CD14-positive monocyte (primary cell): ENCODE measurements at regions not wholly inside any gene's neighbourhood (a gene's known extent, or its start where the extent isn't known, plus 50 kb on each side); places are given as distances from the start of the nearest gene placed in this dataset.

Experiments
- DNase-seq, 3 donors: peaks; one replicate each; pipeline ENCODE4 v3.0.0-alpha.2; 2011 to 2022
- H2AFZ ChIP-seq: 2 replicates; pipeline ENCODE4 v1.6.0; 2012; ENCODE audit warnings: mild to moderate bottlenecking, low read depth, low read length, inconsistent platforms; ENCODE audit not compliant: insufficient read depth, poor library complexity, severe bottlenecking
- H3K27ac ChIP-seq, 2 donors: 1 replicate in 1 of 2; 2 replicates in 1 of 2; pipeline ENCODE4 v1.5.1; 2012 to 2013; ENCODE audit warnings: low read length in 2 of 2, control low read depth in 1 of 2, inconsistent platforms in 1 of 2, low read depth in 1 of 2, mild to moderate bottlenecking in 1 of 2
- H3K27me3 ChIP-seq, 2 donors: one replicate each; pipeline versions ENCODE4 v1.6.0 to v1.6.1; 2011 to 2013; ENCODE audit warnings: low read length in 2 of 2; ENCODE audit not compliant: control insufficient read depth in 2 of 2, insufficient read depth in 2 of 2
- H3K36me3 ChIP-seq, 2 donors: replicated peaks in 1 of 2; 1 replicate in 1 of 2; 2 replicates in 1 of 2; pipeline versions ENCODE4 v1.5.1 to v1.6.1; 2012 to 2013; ENCODE audit warnings: low read length in 2 of 2, control low read depth in 1 of 2, inconsistent platforms in 1 of 2, mild to moderate bottlenecking in 1 of 2; ENCODE audit not compliant: insufficient read depth in 2 of 2, control insufficient read depth in 1 of 2
- H3K4me1 ChIP-seq, 2 donors: 1 replicate in 1 of 2; 2 replicates in 1 of 2; pipeline versions ENCODE4 v1.5.1 to v1.6.1; 2012 to 2013; ENCODE audit warnings: low read length in 2 of 2, control low read depth in 1 of 2, inconsistent platforms in 1 of 2, mild to moderate bottlenecking in 1 of 2, moderate library complexity in 1 of 2; ENCODE audit not compliant: insufficient read depth in 2 of 2, control insufficient read depth in 1 of 2
- H3K4me2 ChIP-seq: replicated peaks from 2 replicates; pipeline ENCODE3; 2012; ENCODE audit warnings: low read length, moderate library complexity, mild to moderate bottlenecking; ENCODE audit not compliant: poor library complexity, severe bottlenecking; ENCODE audit errors: extremely low read depth
- H3K4me3 ChIP-seq, 3 experiments: fragments of 200-600 bp in 1 of 3; sonication (generic) in 1 of 3; replicated peaks in 1 of 3; 1 replicate in 2 of 3; 2 replicates in 1 of 3; pipeline ENCODE4 v1.5.1; 2011 to 2013; ENCODE audit warnings: low read length in 3 of 3, mild to moderate bottlenecking in 3 of 3, control low read depth in 2 of 3, low read depth in 2 of 3, inconsistent platforms in 1 of 3, moderate library complexity in 1 of 3
- H3K79me2 ChIP-seq: 2 replicates; pipeline ENCODE4 v1.6.0; 2012; ENCODE audit warnings: mild to moderate bottlenecking, control low read depth, inconsistent platforms, low read length, moderate library complexity; ENCODE audit not compliant: insufficient read depth
- H3K9ac ChIP-seq: 2 replicates; pipeline ENCODE4 v1.6.0; 2017; ENCODE audit warnings: low read length, mild to moderate bottlenecking; ENCODE audit not compliant: insufficient read depth, poor library complexity, severe bottlenecking
- H3K9me3 ChIP-seq, 2 donors: replicated peaks in 1 of 2; 1 replicate in 1 of 2; 2 replicates in 1 of 2; pipeline versions ENCODE4 v1.5.1 to v1.6.1; 2012 to 2013; ENCODE audit warnings: low read length in 2 of 2, control low read depth in 1 of 2; ENCODE audit not compliant: control insufficient read depth in 1 of 2, insufficient read depth in 1 of 2
- H4K20me1 ChIP-seq: 2 replicates; pipeline ENCODE4 v1.6.0; 2012; ENCODE audit warnings: mild to moderate bottlenecking, low read length, control low read depth, moderate library complexity; ENCODE audit not compliant: insufficient read depth
- H3K27ac Mint-ChIP-seq, 7 donors: one replicate each; pipeline ENCODE4 v1.8.0; 2020; ENCODE audit warnings: mild to moderate bottlenecking in 7 of 7, mixed read lengths in 7 of 7, moderate library complexity in 6 of 7, inconsistent platforms in 2 of 7
- H3K27me3 Mint-ChIP-seq, 3 donors: one replicate each; pipeline ENCODE4 v1.8.0; 2021 to 2022; ENCODE audit warnings: low read depth in 3 of 3, mild to moderate bottlenecking in 3 of 3, mixed read lengths in 3 of 3, moderate library complexity in 3 of 3, inconsistent platforms in 1 of 3
- H3K36me3 Mint-ChIP-seq, 2 donors: one replicate each; pipeline ENCODE4 v1.8.0; 2020; ENCODE audit warnings: mixed read lengths in 2 of 2, inconsistent platforms in 1 of 2, mild to moderate bottlenecking in 1 of 2
- H3K4me1 Mint-ChIP-seq: one replicate; pipeline ENCODE4 v1.8.0; 2020; ENCODE audit warnings: mild to moderate bottlenecking, mixed read lengths
- H3K4me3 Mint-ChIP-seq, 2 donors: one replicate each; pipeline ENCODE4 v1.8.0; 2020; ENCODE audit warnings: mild to moderate bottlenecking in 2 of 2, mixed read lengths in 2 of 2, moderate library complexity in 1 of 2
- H3K9me3 Mint-ChIP-seq, 7 donors: one replicate each; pipeline ENCODE4 v1.8.0; 2020 to 2022; ENCODE audit warnings: mixed read lengths in 7 of 7, mild to moderate bottlenecking in 6 of 7, moderate library complexity in 6 of 7, inconsistent platforms in 2 of 7
- WGBS: methylation state at CpG from one replicate; pipeline ENCODE4 v1.1.5; 2013; ENCODE audit warnings: missing lambda C conversion rate; ENCODE audit not compliant: insufficient coverage; 5-methylcytosine and 5-hydroxymethylcytosine counted together
- intact Hi-C, 2 donors: fragments of 100-400 bp; cut with micrococcal nuclease; formaldehyde crosslinking; loops; one replicate each; pipeline versions ENCODE4 v1.15.0 to v1.15.1; 2023
- TF ChIP-seq, protein P1 (sequence below): fragments of 200-600 bp; IDR thresholded peaks from one replicate; pipeline ENCODE4 v1.8.0; 2022; ENCODE audit warnings: antibody characterized with exemption, mild to moderate bottlenecking

DNA sequence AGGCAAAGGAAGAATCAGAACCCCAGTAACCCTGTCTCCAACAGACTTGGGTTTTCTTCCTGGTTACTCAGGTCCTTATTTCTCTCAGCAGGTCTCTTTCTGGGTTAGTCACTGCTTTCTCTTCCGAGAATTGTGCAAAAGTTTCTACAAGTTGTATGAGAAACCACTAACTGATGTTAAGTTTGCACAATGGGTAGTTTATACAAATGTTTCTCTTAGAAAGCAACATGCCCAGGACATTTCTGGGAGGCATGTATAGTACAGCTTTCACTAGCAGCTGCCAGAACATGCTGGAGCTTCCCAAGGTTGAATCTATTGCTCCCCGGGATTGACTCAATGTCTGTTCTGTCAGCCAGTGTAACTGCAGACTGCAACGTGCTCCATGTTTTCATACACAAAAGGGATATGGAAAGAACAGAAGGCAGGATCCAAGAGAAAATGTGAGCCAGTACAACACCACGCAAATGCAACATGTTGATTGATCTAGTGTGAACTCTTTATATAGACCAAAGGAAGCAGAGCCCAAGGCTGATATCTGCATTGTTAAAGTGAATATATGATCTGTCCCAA lies 887.8 kb downstream of the MCTP2 start:
- no peak overlapping the region for H3K27ac Mint-ChIP-seq
- Histone ChIP-seq H3K79me2 (no peaks in the 10 kb centered on the region), H4K20me1 (no peaks in the 10 kb centered on the region), H3K4me1 (no peaks in the 10 kb centered on the region), H3K9me3 (no peaks in the 10 kb centered on the region), H2AFZ (no peak overlapping the region), H3K27ac (no peak overlapping the region), H3K27me3 (no peaks in the 10 kb centered on the region), H3K4me3 (no peak overlapping the region), H3K4me2 (no peak overlapping the region), H3K36me3 (no peaks in the 10 kb centered on the region), H3K9ac (no peak overlapping the region)
- intact Hi-C loops: no loop called here
- H3K27me3 Mint-ChIP-seq: peaks cover 0 to 2% (median 2%) of the 10 kb centered on the region in 3 donors
- DNase-seq: no peak
- 83% methylated on average over 3 of the region's 4 CpGs for WGBS
- peaks cover 0 to 3% (median 0%) of the 10 kb centered on the region in 7 donors for H3K9me3 Mint-ChIP-seq
- H3K36me3 Mint-ChIP-seq: no peaks in the 10 kb centered on the region
- no peak overlapping the region for H3K4me3 Mint-ChIP-seq
- TF ChIP-seq, protein P1, sequence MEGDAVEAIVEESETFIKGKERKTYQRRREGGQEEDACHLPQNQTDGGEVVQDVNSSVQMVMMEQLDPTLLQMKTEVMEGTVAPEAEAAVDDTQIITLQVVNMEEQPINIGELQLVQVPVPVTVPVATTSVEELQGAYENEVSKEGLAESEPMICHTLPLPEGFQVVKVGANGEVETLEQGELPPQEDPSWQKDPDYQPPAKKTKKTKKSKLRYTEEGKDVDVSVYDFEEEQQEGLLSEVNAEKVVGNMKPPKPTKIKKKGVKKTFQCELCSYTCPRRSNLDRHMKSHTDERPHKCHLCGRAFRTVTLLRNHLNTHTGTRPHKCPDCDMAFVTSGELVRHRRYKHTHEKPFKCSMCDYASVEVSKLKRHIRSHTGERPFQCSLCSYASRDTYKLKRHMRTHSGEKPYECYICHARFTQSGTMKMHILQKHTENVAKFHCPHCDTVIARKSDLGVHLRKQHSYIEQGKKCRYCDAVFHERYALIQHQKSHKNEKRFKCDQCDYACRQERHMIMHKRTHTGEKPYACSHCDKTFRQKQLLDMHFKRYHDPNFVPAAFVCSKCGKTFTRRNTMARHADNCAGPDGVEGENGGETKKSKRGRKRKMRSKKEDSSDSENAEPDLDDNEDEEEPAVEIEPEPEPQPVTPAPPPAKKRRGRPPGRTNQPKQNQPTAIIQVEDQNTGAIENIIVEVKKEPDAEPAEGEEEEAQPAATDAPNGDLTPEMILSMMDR: no peak
- H3K4me1 Mint-ChIP-seq: no peaks in the 10 kb centered on the region

GRCh38 chr15:95120595-95120994 lies 889.2 kb downstream of the MCTP2 start:
- peaks cover 0 to 2% (median 0%) of the 10 kb centered on the region in 3 donors for H3K27me3 Mint-ChIP-seq

More at GRCh38 chr15:95120595-95120994, 889.2 kb downstream of the MCTP2 start:
- intact Hi-C loops: no loop called here
- no peaks in the 10 kb centered on the region for H3K9me3 ChIP-seq
- H3K36me3 ChIP-seq: no peaks in the 10 kb centered on the region
- H3K4me2 ChIP-seq: no peak overlapping the region
- H3K4me3 ChIP-seq: no peak overlapping the region
- Mint-ChIP-seq H3K4me3 (no peak overlapping the region), H3K4me1 (no peaks in the 10 kb centered on the region), H3K9me3 (peaks cover 0 to 2% (median 0%) of the 10 kb centered on the region in 7 donors), H3K27ac (no peak overlapping the region), H3K36me3 (no peaks in the 10 kb centered on the region)
- no peaks in the 10 kb centered on the region for H3K4me1 ChIP-seq
- H3K79me2 ChIP-seq: no peaks in the 10 kb centered on the region
- no peaks in the 10 kb centered on the region for H4K20me1 ChIP-seq
- no peaks in the 10 kb centered on the region for H3K27me3 ChIP-seq
- no peak overlapping the region for H3K27ac ChIP-seq
- no peak overlapping the region for H2AFZ ChIP-seq
- WGBS: 100% methylated on average over 1 of the region's 3 CpGs
- no peak overlapping the region for H3K9ac ChIP-seq
- DNase-seq: no peak
- TF ChIP-seq, protein P1: no peak
